Neural cell (in vitro differentiated cells): ENCODE measurements at regions not wholly inside any gene's neighbourhood (a gene's known extent, or its start where the extent isn't known, plus 50 kb on each side); places are given as distances from the start of the nearest gene placed in this dataset.

Source experiments
- H2AFZ ChIP-seq: fragments of 200-600, 300-800 bp; sonication (generic), shearing (Covaris generic); 2 replicates; pipeline ENCODE4 v1.6.0; 2014; ENCODE audit warnings: low read depth, mild to moderate bottlenecking, antibody characterized with exemption, low read length, moderate library complexity
- H3F3A ChIP-seq: fragments of 200-600 bp; shearing (Covaris generic); 2 replicates; pipeline ENCODE4 v1.6.1; 2016; ENCODE audit warnings: mild to moderate bottlenecking, moderate library complexity, mixed read lengths, antibody characterized with exemption, low read length; ENCODE audit not compliant: insufficient read depth, poor library complexity, severe bottlenecking
- H3K27ac ChIP-seq: fragments of 200-600, 300-800 bp; sonication (generic), shearing (Covaris generic); 2 replicates; pipeline ENCODE4 v1.5.1; 2014; ENCODE audit warnings: mild to moderate bottlenecking, low read length, moderate library complexity
- H3K27me3 ChIP-seq: fragments of 300-800, 200-600 bp; sonication (generic), shearing (Covaris generic); 2 replicates; pipeline ENCODE4 v1.6.0; 2014; ENCODE audit warnings: mild to moderate bottlenecking, low read depth, low read length, moderate library complexity; ENCODE audit not compliant: insufficient read depth
- H3K36me3 ChIP-seq: fragments of 300-800, 200-600 bp; sonication (generic), shearing (Covaris generic); 2 replicates; pipeline ENCODE4 v1.5.1; 2014; ENCODE audit warnings: mild to moderate bottlenecking, antibody characterized with exemption, low read length, moderate library complexity; ENCODE audit not compliant: insufficient read depth
- H3K4me2 ChIP-seq: fragments of 300-800, 200-600 bp; sonication (generic), shearing (Covaris generic); 2 replicates; pipeline ENCODE4 v1.6.0; 2014; ENCODE audit warnings: mild to moderate bottlenecking, low read length
- H3K4me3 ChIP-seq: fragments of 300-800, 200-600 bp; sonication (generic), shearing (Covaris generic); 2 replicates; pipeline ENCODE4 v1.5.1; 2014; ENCODE audit warnings: mild to moderate bottlenecking, low read length, moderate library complexity
- H3K79me2 ChIP-seq: fragments of 200-600 bp; shearing (Covaris generic); replicated peaks from 2 replicates; pipeline ENCODE4 v1.6.0; 2014; ENCODE audit warnings: mild to moderate bottlenecking, low read length, moderate library complexity; ENCODE audit not compliant: insufficient read depth
- H3K9ac ChIP-seq: fragments of 300-800, 200-600 bp; sonication (generic), shearing (Covaris generic); 2 replicates; pipeline ENCODE4 v1.6.1; 2016; ENCODE audit warnings: mild to moderate bottlenecking, low read length, mixed read lengths
- H3K9me2 ChIP-seq: fragments of 200-600 bp; shearing (Covaris generic); 2 replicates; pipeline ENCODE4 v1.6.1; 2016; ENCODE audit warnings: mild to moderate bottlenecking, low read length, mixed read lengths; ENCODE audit not compliant: insufficient read depth
- H3K9me3 ChIP-seq: fragments of 200-600, 300-800 bp; sonication (generic), shearing (Covaris generic); 2 replicates; pipeline ENCODE4 v1.6.1; 2016; ENCODE audit warnings: mild to moderate bottlenecking, mixed run types, low read length, moderate library complexity, mixed read lengths
- H4K20me1 ChIP-seq: fragments of 200-600 bp; shearing (Covaris generic); 2 replicates; pipeline ENCODE4 v1.6.1; 2016; ENCODE audit warnings: mild to moderate bottlenecking, mixed run types; ENCODE audit not compliant: insufficient read depth
- CTCF ChIP-seq: fragments of 450-650 bp; IDR thresholded peaks from 2 replicates; pipeline ENCODE4 v1.5.1; 2014; ENCODE audit warnings: antibody characterized with exemption, mild to moderate bottlenecking, moderate library complexity; ENCODE audit not compliant: poor library complexity, severe bottlenecking
- EP300 ChIP-seq: fragments of 450-650 bp; conservative IDR thresholded peaks from 2 replicates; pipeline ENCODE4 v1.6.1; 2014; ENCODE audit warnings: antibody characterized with exemption, mild to moderate bottlenecking, moderate library complexity; ENCODE audit not compliant: poor library complexity, severe bottlenecking
- EZH2 ChIP-seq: fragments of 200-600, 300-800 bp; shearing (Covaris generic), sonication (generic); IDR thresholded peaks from 2 replicates; pipeline ENCODE4 v1.6.1; 2014; ENCODE audit warnings: antibody characterized with exemption, low read length, borderline replicate concordance, mild to moderate bottlenecking; ENCODE audit not compliant: insufficient read depth, poor library complexity, severe bottlenecking
- MXI1 ChIP-seq: fragments of 450-650 bp; conservative IDR thresholded peaks from 2 replicates; pipeline ENCODE4 v1.6.1; 2014; ENCODE audit warnings: antibody characterized with exemption, mild to moderate bottlenecking; ENCODE audit not compliant: poor library complexity, severe bottlenecking
- POLR2AphosphoS5 ChIP-seq: IDR thresholded peaks from 2 replicates; pipeline ENCODE4 v1.6.1; 2012
- RAD21 ChIP-seq: fragments of 450-650 bp; conservative IDR thresholded peaks from 2 replicates; pipeline ENCODE4 v1.6.1; 2014; ENCODE audit warnings: antibody characterized with exemption, mild to moderate bottlenecking, moderate library complexity
- REST ChIP-seq: IDR thresholded peaks from 2 replicates; pipeline ENCODE4 v1.6.1; 2012; ENCODE audit warnings: borderline replicate concordance
- SMC3 ChIP-seq: fragments of 450-650 bp; conservative IDR thresholded peaks from 2 replicates; pipeline ENCODE4 v1.6.1; 2014; ENCODE audit warnings: antibody characterized with exemption, mild to moderate bottlenecking, moderate library complexity; ENCODE audit not compliant: poor library complexity
- TAF1 ChIP-seq: IDR thresholded peaks from 2 replicates; pipeline ENCODE4 v1.6.1; 2012; ENCODE audit warnings: low read depth

- Histone ChIP-seq H3K9ac (no peak overlapping the region), H3K9me2 (no peaks in the 10 kb centered on the region), H3K27ac (no peak overlapping the region), H4K20me1 (no peaks in the 10 kb centered on the region), H3K9me3 (no peaks in the 10 kb centered on the region), H2AFZ (no peak overlapping the region), H3K4me3 (no peak overlapping the region), H3F3A (no peaks in the 10 kb centered on the region), H3K36me3 (no peaks in the 10 kb centered on the region), H3K4me2 (no peak overlapping the region), H3K27me3 (no peaks in the 10 kb centered on the region), H3K79me2 (no peaks in the 10 kb centered on the region)
- TF ChIP-seq POLR2AphosphoS5: no peak
- no peak for TF ChIP-seq EZH2
- no peak for TF ChIP-seq EP300
- TF ChIP-seq TAF1: no peak
- TF ChIP-seq REST: no peak
- no peak for TF ChIP-seq RAD21
- no peak for TF ChIP-seq CTCF
- TF ChIP-seq MXI1: no peak
Observed at GRCh38 chr5:12204761-12205160, 300.5 kb upstream of the CTNND2 start.

GRCh38 chr5:12193536-12193935, 289.3 kb upstream of the CTNND2 start:
- Histone ChIP-seq H3K9me2 (no peaks in the 10 kb centered on the region), H3K4me2 (no peak overlapping the region), H2AFZ (no peak overlapping the region), H3K36me3 (no peaks in the 10 kb centered on the region), H4K20me1 (no peaks in the 10 kb centered on the region), H3K27ac (no peak overlapping the region), H3K9me3 (no peaks in the 10 kb centered on the region), H3K79me2 (no peaks in the 10 kb centered on the region), H3F3A (no peaks in the 10 kb centered on the region), H3K9ac (no peak overlapping the region), H3K4me3 (no peak overlapping the region), H3K27me3 (no peaks in the 10 kb centered on the region)
- TF ChIP-seq RAD21 (no peak), REST (no peak), SMC3 (no peak), POLR2AphosphoS5 (no peak), CTCF (no peak), MXI1 (no peak), EZH2 (no peak), TAF1 (no peak), EP300 (no peak)
